HepG2 (cell line): ENCODE measurements at regions not wholly inside any gene's neighbourhood (a gene's known extent, or its start where the extent isn't known, plus 50 kb on each side); places are given as distances from the start of the nearest gene placed in this dataset.

Experiments
- ATAC-seq: fragments of 200-7000 bp; cut with Tn5 transposase; 3 replicates; pipeline ENCODE4 v1.9.1; 2020; ENCODE audit warnings: mild to moderate bottlenecking, moderate library complexity
- BruUV-seq: library from RNA; stranded (reverse); fragments of 400-500 nt; replicated peaks from 2 replicates; lab custom pipeline; 2021; lab: Mats Ljungman, UMichigan
- CTCF ChIA-PET: fragments of 300-600 bp; formaldehyde crosslinking; extraction: SDS; loops from one replicate; lab custom pipeline; 2021; ENCODE audit warnings: low total read pairs, inconsistent platforms, low intra/inter-chr PET ratio; lab: Yijun Ruan, JAX
- POLR2A ChIA-PET: fragments of 350-600 bp; sonication (Branson Sonifier 250); formaldehyde crosslinking; loops from one replicate; lab custom pipeline; 2020; ENCODE audit warnings: antibody characterized with exemption, inconsistent platforms; lab: Yijun Ruan, JAX
- DNase-seq: peaks from one replicate; pipeline ENCODE4 v3.0.0-alpha.2; 2015; ENCODE audit warnings: low spot score
- FAIRE-seq: peaks from 3 replicates; lab custom pipeline; 2011; peaks lifted over from hg19 to GRCh38; lab: Jason Lieb, UNC
- H2AFZ ChIP-seq: one replicate; pipeline ENCODE4 v1.6.1; 2011; ENCODE audit warnings: low read length, inconsistent platforms
- H3K27ac ChIP-seq: fragments of 300-600 bp; 3 replicates; pipeline ENCODE4 v1.8.0; 2011; ENCODE audit warnings: mixed run types, mild to moderate bottlenecking, mixed read lengths, low read length, inconsistent platforms; ENCODE audit not compliant: insufficient read depth; ENCODE audit errors: extremely low read length
- H3K27me3 ChIP-seq, 2 experiments: fragments of 200-600 bp in 1 of 2; 2 replicates in 1 of 2; 3 replicates in 1 of 2; pipeline versions ENCODE4 v1.6.0 to v1.8.0; 2011; ENCODE audit warnings: low read length in 2 of 2, mild to moderate bottlenecking in 2 of 2, moderate library complexity in 2 of 2, inconsistent platforms in 1 of 2; ENCODE audit not compliant: insufficient read depth in 2 of 2, control insufficient read depth in 1 of 2
- H3K36me3 ChIP-seq, 2 experiments: fragments of 200-600 bp in 1 of 2; replicated peaks in 1 of 2; 2 replicates in 1 of 2; 3 replicates in 1 of 2; pipeline versions ENCODE4 v1.5.1 to v1.8.0; 2011; ENCODE audit warnings: low read length in 2 of 2, inconsistent platforms in 1 of 2; ENCODE audit not compliant: insufficient read depth in 2 of 2, control insufficient read depth in 1 of 2
- H3K4me1 ChIP-seq: 2 replicates; pipeline ENCODE4 v1.5.1; 2012; ENCODE audit warnings: low read length, inconsistent platforms; ENCODE audit not compliant: insufficient read depth
- H3K4me2 ChIP-seq: 2 replicates; pipeline ENCODE4 v1.6.0; 2011; ENCODE audit warnings: low read depth, low read length, inconsistent platforms
- H3K4me3 ChIP-seq, 3 experiments: fragments of 200-600 bp in 1 of 3; sonication (generic), shearing (Covaris generic) in 1 of 3; replicated peaks in 1 of 3; 2 replicates each; pipeline ENCODE4 v1.5.1; 2011 to 2016; ENCODE audit warnings: low read length in 3 of 3, inconsistent platforms in 2 of 3, low read depth in 2 of 3, mild to moderate bottlenecking in 2 of 3, control low read depth in 1 of 3, mixed read lengths in 1 of 3; ENCODE audit not compliant: insufficient read depth in 1 of 3
- H3K79me2 ChIP-seq: one replicate; pipeline ENCODE4 v1.6.1; 2011; ENCODE audit warnings: low read length, inconsistent platforms; ENCODE audit not compliant: insufficient read depth
- H3K9ac ChIP-seq: 2 replicates; pipeline ENCODE4 v1.6.0; 2011; ENCODE audit warnings: mild to moderate bottlenecking, low read depth, low read length, inconsistent platforms; ENCODE audit not compliant: insufficient read depth
- H3K9me3 ChIP-seq: 2 replicates; pipeline ENCODE4 v1.5.1; 2012; ENCODE audit warnings: mild to moderate bottlenecking, low read length
- H4K20me1 ChIP-seq: 2 replicates; pipeline ENCODE4 v1.6.0; 2011; ENCODE audit warnings: inconsistent platforms, mild to moderate bottlenecking, low read length, moderate library complexity; ENCODE audit not compliant: insufficient read depth
- DMAP1 ChIP-seq: IDR thresholded peaks from 2 replicates; pipeline ENCODE4 v1.6.1; 2016
- DNMT3B ChIP-seq: conservative IDR thresholded peaks from 2 replicates; pipeline ENCODE4 v1.6.1; 2016; ENCODE audit warnings: missing biosample characterization, control low read depth
- EZH2 ChIP-seq: conservative IDR thresholded peaks from 2 replicates; pipeline ENCODE4 v1.6.1; 2012; ENCODE audit warnings: mild to moderate bottlenecking, low read depth, low read length, moderate library complexity
- GABPA ChIP-seq, 2 experiments: IDR thresholded peaks; 2 replicates each; pipeline ENCODE4 v1.6.1; 2011 to 2016; ENCODE audit warnings: low read depth in 2 of 2, low read length in 1 of 2, missing biosample characterization in 1 of 2, missing genetic modification characterization in 1 of 2
- HNRNPK ChIP-seq: fragments of 200-400 bp; formaldehyde crosslinking; IDR thresholded peaks from 2 replicates; pipeline ENCODE4 v1.6.1; 2018; ENCODE audit warnings: low read length, low read depth, moderate library complexity, mild to moderate bottlenecking; ENCODE audit not compliant: poor library complexity, severe bottlenecking
- JDP2 ChIP-seq: sonication (generic); formaldehyde crosslinking; IDR thresholded peaks from 2 replicates; pipeline ENCODE4 v1.8.1; 2022; ENCODE audit warnings: missing genetic modification reagents, borderline replicate concordance
- KMT2B ChIP-seq: IDR thresholded peaks from 2 replicates; pipeline ENCODE4 v1.6.1; 2016; ENCODE audit warnings: missing genetic modification reagents, missing compliant biosample characterization
- MED13 ChIP-seq: sonication (generic); formaldehyde crosslinking; IDR thresholded peaks from 2 replicates; pipeline ENCODE4 v1.5.0; 2020; ENCODE audit warnings: missing genetic modification reagents
- MTA3 ChIP-seq: sonication (generic); formaldehyde crosslinking; IDR thresholded peaks from 2 replicates; pipeline ENCODE4 v1.4.0; 2020; ENCODE audit warnings: missing genetic modification reagents
- NCOA5 ChIP-seq: sonication (generic); formaldehyde crosslinking; IDR thresholded peaks from 2 replicates; pipeline ENCODE4 v1.4.0; 2020; ENCODE audit warnings: missing genetic modification reagents
- NFE2L1 ChIP-seq: sonication (generic); formaldehyde crosslinking; IDR thresholded peaks from 2 replicates; pipeline ENCODE4 v1.4.0; 2020; ENCODE audit warnings: missing genetic modification reagents, mild to moderate bottlenecking, borderline replicate concordance
- PAX8 ChIP-seq: sonication (generic); formaldehyde crosslinking; IDR thresholded peaks from 2 replicates; pipeline ENCODE4 v1.8.0; 2022; ENCODE audit warnings: mild to moderate bottlenecking, missing genetic modification reagents, borderline replicate concordance
- POGK ChIP-seq: sonication (generic); formaldehyde crosslinking; conservative IDR thresholded peaks from 2 replicates; pipeline ENCODE4 v1.8.0; 2022; ENCODE audit warnings: mild to moderate bottlenecking, moderate library complexity, missing genetic modification reagents
- SKI ChIP-seq: fragments of 450-650 bp; IDR thresholded peaks from one replicate; pipeline ENCODE4 v1.6.1; 2018; ENCODE audit warnings: mild to moderate bottlenecking; ENCODE audit not compliant: partially characterized antibody
- SUZ12 ChIP-seq: fragments of 150-350 bp; IDR thresholded peaks from 2 replicates; pipeline ENCODE4 v1.6.1; 2014; ENCODE audit warnings: low read depth, low read length
- ZNF234 ChIP-seq: sonication (generic); formaldehyde crosslinking; conservative IDR thresholded peaks from 2 replicates; pipeline ENCODE4 v1.5.1; 2020; ENCODE audit warnings: mild to moderate bottlenecking, missing genetic modification reagents
- ZNF740 ChIP-seq: sonication (generic); formaldehyde crosslinking; IDR thresholded peaks from 2 replicates; pipeline ENCODE4 v1.4.0; 2020; ENCODE audit warnings: missing genetic modification reagents
- ZNF777 ChIP-seq: sonication (generic); formaldehyde crosslinking; IDR thresholded peaks from 2 replicates; pipeline ENCODE4 v1.4.0; 2020; ENCODE audit warnings: missing genetic modification reagents
- WGBS: methylation state at CpG from one replicate; pipeline ENCODE4 v1.1.6; 2017; ENCODE audit warnings: low lambda C conversion rate; 5-methylcytosine and 5-hydroxymethylcytosine counted together
- in situ Hi-C: cut with HindIII; loops from 2 replicates; pipeline ENCODE4 v1.10.0; 2017; ENCODE audit warnings: low pct_unique_long_range_greater_than_20kb; ENCODE audit not compliant: extremely low pct_ligation_motif_present
- intact Hi-C: fragments of 100-400 bp; cut with micrococcal nuclease; formaldehyde crosslinking; loops from one replicate; pipeline ENCODE4 v1.10.0; 2022; ENCODE audit not compliant: unreplicated experiment
- TF ChIP-seq, protein P1 (sequence below): sonication (generic); formaldehyde crosslinking; IDR thresholded peaks from 2 replicates; pipeline ENCODE4 v1.5.0; 2020; ENCODE audit warnings: missing genetic modification reagents
- TF ChIP-seq, protein P2 (sequence below): sonication (generic); formaldehyde crosslinking; IDR thresholded peaks from 2 replicates; pipeline ENCODE4 v1.8.0; 2022; ENCODE audit warnings: missing genetic modification reagents, mild to moderate bottlenecking, borderline replicate concordance

- no peak for TF ChIP-seq POGK (CRISPR knock-in tag)
- no peak for TF ChIP-seq ZNF777 (CRISPR knock-in tag)
- no peak for TF ChIP-seq ZNF740
- no peak for TF ChIP-seq PAX8 (CRISPR knock-in tag)
- no peak for TF ChIP-seq MTA3 (CRISPR knock-in tag)
- no peak for TF ChIP-seq EZH2
- no peak for TF ChIP-seq DMAP1 (CRISPR knock-in tag)
- no peak for TF ChIP-seq DNMT3B (CRISPR knock-in tag)
- TF ChIP-seq, protein P1, sequence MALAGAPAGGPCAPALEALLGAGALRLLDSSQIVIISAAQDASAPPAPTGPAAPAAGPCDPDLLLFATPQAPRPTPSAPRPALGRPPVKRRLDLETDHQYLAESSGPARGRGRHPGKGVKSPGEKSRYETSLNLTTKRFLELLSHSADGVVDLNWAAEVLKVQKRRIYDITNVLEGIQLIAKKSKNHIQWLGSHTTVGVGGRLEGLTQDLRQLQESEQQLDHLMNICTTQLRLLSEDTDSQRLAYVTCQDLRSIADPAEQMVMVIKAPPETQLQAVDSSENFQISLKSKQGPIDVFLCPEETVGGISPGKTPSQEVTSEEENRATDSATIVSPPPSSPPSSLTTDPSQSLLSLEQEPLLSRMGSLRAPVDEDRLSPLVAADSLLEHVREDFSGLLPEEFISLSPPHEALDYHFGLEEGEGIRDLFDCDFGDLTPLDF, result no peak
- TF ChIP-seq, all 625 proteins: peak for 0
Observed at GRCh38 chr5:74120585-74120984, 494.6 kb downstream of the ARHGEF28 start (continued).

DNA sequence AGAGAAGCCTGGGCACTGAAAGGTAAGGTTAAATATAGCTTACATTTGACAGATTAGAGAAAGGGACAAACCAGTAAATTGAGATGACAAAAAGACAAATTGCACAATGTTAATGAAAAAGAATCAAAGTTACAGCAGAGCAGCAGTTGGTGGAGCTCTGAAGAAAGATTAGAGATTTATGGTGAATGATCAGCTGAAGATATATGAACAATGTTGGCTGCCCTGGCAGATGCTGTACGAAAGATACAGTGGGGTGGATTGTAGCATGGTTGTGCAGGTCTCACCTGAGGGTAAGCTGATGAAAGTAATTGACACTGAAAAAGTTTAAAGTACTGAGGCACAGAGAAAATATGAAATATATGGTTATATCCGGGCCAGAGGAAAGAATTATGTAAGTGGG is 492.1 kb downstream of the ARHGEF28 start:
- intact Hi-C loops, result no loop called here
- H4K20me1 ChIP-seq, result no peaks in the 10 kb centered on the region
- H3K4me1 ChIP-seq, result no peaks in the 10 kb centered on the region
- ChIA-PET CTCF (no interaction called here), POLR2A (no interaction called here)
- no peak overlapping the region for H3K4me2 ChIP-seq
- DNase-seq, result no peak
- H3K36me3 ChIP-seq, result no peaks in the 10 kb centered on the region
- no peak for ATAC-seq
- no peak for FAIRE-seq
- BruUV-seq, result no TSS peak
- H3K9ac ChIP-seq, result no peak overlapping the region
- no peak overlapping the region for H2AFZ ChIP-seq
- TF ChIP-seq KMT2B (CRISPR knock-in tag) (no peak), NFE2L1 (no peak), MED13 (no peak), ZNF234 (CRISPR knock-in tag) (no peak), HNRNPK (no peak), NCOA5 (no peak), JDP2 (CRISPR knock-in tag) (no peak), SKI (no peak), SUZ12 (no peak), GABPA (IDR thresholded peaks at IDR 0.05; ENCODE audit: low read depth, low read length) (no peak), GABPA (CRISPR knock-in tag; IDR thresholded peaks at IDR 0.05; ENCODE audit: low read depth) (no peak)
- TF ChIP-seq, protein P2, sequence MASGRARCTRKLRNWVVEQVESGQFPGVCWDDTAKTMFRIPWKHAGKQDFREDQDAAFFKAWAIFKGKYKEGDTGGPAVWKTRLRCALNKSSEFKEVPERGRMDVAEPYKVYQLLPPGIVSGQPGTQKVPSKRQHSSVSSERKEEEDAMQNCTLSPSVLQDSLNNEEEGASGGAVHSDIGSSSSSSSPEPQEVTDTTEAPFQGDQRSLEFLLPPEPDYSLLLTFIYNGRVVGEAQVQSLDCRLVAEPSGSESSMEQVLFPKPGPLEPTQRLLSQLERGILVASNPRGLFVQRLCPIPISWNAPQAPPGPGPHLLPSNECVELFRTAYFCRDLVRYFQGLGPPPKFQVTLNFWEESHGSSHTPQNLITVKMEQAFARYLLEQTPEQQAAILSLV (CRISPR knock-in tag), result no peak
- no peak overlapping the region for H3K27ac ChIP-seq
- no peaks in the 10 kb centered on the region for H3K9me3 ChIP-seq
- no peaks in the 10 kb centered on the region; a peak in 1 of 5 replicates for H3K27me3 ChIP-seq
- WGBS, result 16% methylated on average over 2 of the region's 2 CpGs
- no peaks in the 10 kb centered on the region for H3K79me2 ChIP-seq
- no peak overlapping the region for H3K4me3 ChIP-seq
- in situ Hi-C loops, result no loop called here
